H54 (cell line): ENCODE measurements at regions not wholly inside any gene's neighbourhood (a gene's known extent, or its start where the extent isn't known, plus 50 kb on each side); places are given as distances from the start of the nearest gene placed in this dataset.

Experiments used
- DNase-seq: peaks from one replicate; pipeline ENCODE4 v3.0.0; 2011; ENCODE audit warnings: low spot score, mixed read lengths; ENCODE audit not compliant: insufficient read length
- FAIRE-seq: peaks from 3 replicates; lab custom pipeline; 2011; peaks lifted over from hg19 to GRCh38; lab: Jason Lieb, UNC
- POLR2A ChIP-seq: IDR thresholded peaks from 2 replicates; pipeline ENCODE4 v1.6.1; 2011; ENCODE audit warnings: low read depth, mild to moderate bottlenecking, low read length

GRCh38 chr1:98054786-98055185 is 134.0 kb upstream of the DPYD start:
- FAIRE-seq = peak; percentile 91
- TF ChIP-seq POLR2A = no peak
- no peak for DNase-seq

- no peak for FAIRE-seq
- no peak for DNase-seq
- TF ChIP-seq POLR2A = no peak
Observed at GRCh38 chr1:98054367-98054701, 133.5 kb upstream of the DPYD start.

DNA sequence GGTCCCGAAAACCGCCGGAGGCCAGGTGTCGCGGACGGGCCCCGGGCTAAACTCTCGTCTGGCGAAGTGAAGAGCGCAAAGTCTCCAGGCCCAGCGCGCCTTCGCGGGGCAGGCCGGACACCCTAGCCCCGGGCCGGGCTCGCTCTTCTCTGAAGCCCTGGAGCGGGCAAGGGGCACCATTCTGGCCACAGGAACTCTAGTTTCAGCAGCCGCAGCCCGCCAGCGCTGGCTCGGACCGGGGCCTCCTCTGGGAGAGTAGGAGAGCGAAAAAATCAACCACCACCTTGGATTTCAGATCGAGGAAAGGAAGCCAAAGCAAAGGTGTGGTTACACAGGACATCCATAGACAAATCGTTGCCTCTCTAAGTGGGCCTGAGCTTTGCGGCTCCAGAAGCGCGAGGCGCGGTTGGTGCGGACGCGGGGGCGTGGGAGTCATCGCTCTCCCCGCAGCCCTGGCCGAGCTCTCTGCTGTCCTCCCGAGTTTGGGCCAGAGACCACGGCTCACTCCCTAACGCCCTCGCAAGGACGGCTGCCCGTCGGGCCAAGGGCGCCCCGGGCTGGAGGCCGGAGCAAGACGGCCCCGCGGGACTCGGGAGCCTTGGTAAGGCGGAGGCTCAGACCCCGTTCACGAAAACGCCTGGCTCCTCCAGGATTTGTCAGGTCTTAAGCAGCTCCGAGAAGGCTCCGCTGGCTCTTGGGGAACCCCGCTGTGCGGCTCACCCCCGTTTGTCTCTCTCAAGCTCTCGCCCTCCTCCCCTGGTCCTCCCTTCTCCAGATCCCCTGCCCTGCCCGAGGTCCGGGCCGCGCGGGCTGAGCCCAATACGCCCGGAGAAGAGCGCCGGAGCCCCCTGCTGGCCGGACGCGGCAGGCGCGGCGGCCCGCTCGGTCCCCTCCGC is 132.9 kb upstream of the DPYD start:
- FAIRE-seq = peak; percentile 15
- peak; percentile 32 for TF ChIP-seq POLR2A
- DNase-seq = peak; percentile 42

GRCh38 chr1:98051065-98051675 is 130.3 kb upstream of the DPYD start:
- TF ChIP-seq POLR2A = no peak
- FAIRE-seq = peak; percentile 92
- DNase-seq = no peak

- FAIRE-seq (no peak), DNase-seq (no peak)
- TF ChIP-seq POLR2A = no peak
Observed at GRCh38 chr1:98049370-98050135, 128.7 kb upstream of the DPYD start.

DNA sequence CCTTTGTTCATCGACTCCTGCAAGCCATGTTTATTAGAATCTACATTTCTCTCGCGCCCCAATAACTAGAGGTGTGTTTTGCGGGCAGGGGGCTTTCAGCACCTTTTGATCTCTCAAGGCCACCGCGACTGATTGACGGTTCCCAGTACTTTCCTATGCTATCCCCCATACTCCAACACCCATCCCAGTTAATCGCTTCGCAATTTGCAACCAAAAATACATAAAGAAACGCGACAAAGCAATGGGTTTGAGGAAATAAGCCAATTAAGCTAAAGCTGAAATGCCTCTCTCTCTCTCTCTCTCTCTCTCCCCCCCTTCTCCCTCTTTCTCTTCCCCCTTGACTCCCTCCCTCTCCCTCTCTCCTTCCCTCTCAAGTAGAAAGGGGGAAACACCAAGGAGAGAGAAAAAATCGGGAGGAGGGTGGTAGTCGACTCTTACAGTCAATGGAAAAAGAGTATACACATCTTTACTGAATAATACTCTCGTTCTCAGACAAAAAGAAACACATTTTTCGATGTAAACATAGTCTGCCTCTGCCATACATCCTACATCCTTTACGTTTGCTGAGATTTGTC is 128.0 kb upstream of the DPYD start:
- FAIRE-seq (no peak), DNase-seq (no peak)
- no peak for TF ChIP-seq POLR2A

DNA sequence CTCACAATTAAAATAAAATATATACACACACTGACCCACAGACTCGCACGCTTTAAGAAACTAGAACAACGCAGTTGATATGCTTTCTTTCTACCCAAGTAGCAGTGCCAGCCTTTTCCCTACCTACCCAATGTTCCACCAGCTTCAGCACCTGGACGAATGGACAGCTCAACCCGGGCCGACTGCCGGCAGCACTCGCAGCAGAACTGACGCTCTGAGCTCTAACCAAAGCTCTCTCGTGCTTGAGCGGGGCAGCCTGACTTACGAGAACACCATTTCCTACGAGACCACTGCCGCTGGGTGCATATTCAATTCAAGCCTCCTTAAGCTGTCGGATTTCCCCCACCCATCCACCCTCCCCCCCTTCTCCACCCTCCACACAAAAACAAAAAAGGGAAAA is 127.4 kb upstream of the DPYD start:
- no peak for TF ChIP-seq POLR2A
- DNase-seq (no peak), FAIRE-seq (peak; percentile 93)

GRCh38 chr1:98047171-98047570 is 126.3 kb upstream of the DPYD start:
- FAIRE-seq (no peak), DNase-seq (no peak)
- no peak for TF ChIP-seq POLR2A

GRCh38 chr1:98045767-98046641 is 125.2 kb upstream of the DPYD start:
- 0 out of 2 replicates have a peak, but pooled peaks have one; percentile 10 for TF ChIP-seq POLR2A
- no peak for DNase-seq
- no peak for FAIRE-seq

DNA sequence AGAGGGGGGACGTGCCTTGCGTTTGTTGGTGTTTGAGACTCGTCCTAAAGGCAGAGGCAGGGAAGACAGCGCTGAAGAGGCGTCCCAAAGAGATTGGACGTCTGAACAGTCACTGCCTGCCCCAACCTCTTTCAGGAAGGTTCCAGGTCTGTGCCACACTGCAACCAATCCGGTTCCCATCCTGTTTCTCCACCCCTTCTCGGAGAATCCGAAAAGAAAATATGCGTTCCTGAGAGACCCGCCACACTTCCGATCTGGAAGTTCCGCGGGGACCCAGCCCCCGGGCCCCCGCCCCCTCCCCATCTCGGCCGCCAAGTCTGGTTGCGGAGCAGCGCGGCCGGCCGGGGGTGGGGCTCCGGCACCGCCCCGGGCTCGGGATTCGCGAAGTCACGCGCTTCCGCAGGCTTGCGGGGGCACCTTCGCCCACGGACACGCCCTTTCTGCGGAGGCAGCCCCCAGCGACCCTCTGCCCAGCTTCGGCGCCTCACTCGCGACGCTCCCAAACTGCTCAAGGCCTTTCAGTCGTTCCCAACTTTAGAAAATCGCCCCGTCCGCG is 124.5 kb upstream of the DPYD start:
- DNase-seq = no peak
- no peak for FAIRE-seq
- 0 out of 2 replicates have a peak, but pooled peaks have one; percentile 20 for TF ChIP-seq POLR2A

DNA sequence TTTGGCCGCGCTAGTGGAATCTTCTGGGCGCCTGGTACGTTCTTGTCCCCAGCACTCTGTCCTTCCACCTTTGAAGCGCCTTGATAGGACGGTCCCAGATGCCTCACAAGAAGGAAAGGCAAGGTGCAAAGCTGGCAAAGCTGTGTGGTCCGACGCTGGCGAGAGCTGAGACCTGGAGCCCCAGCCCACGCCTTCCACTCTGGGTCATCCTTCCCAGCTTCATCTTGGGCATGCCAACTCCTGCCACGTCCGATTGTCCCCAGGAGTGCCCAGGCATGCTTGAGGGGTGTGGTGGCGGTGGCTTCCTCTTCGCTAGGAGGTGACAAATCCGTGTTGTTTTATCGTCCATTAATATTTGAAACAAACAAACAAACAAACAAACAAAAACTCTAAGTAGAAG is 123.9 kb upstream of the DPYD start:
- FAIRE-seq (no peak), DNase-seq (no peak)
- TF ChIP-seq POLR2A = no peak

DNA sequence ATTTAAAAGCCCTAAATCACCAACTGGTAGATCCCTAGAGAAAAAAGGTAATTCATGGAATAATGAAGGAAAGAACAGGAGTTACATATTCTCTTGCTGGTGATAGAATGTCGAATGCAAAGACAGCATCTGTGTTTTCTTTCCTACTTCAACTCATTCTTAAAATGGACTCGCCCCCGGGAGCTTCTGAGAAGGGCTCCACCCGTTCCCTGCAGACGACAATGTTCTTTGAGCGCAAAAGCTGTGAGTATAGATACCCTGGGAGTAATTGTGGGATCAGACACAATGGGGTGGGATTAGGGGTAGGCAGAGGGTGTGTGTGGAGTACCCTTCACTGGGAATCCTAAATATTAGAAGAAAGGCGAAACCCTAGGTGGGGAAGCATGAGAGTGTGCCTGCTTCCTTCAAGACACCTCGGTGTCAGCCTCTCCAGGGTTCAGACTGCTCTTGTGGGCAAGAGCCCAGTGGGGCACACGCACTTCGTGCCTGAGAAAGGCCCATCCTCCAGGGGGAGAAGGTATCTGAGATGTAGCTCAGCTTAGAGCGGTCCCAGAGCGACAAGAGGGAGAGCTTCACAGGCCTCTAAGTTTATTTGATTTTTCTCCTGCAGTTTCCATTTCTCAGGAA is 123.3 kb upstream of the DPYD start:
- TF ChIP-seq POLR2A = no peak
- FAIRE-seq (peak; percentile 11), DNase-seq (no peak)
